A673 (cell line): ENCODE measurements at regions not wholly inside any gene's neighbourhood (a gene's known extent, or its start where the extent isn't known, plus 50 kb on each side); places are given as distances from the start of the nearest gene placed in this dataset.

Experiments used
- EZH2 ChIP-seq: fragments of 200-600 bp; sonication (generic); IDR thresholded peaks from 2 replicates; pipeline ENCODE4 v1.6.1; 2017; ENCODE audit warnings: borderline replicate concordance, low read depth, mild to moderate bottlenecking, mixed read lengths, antibody characterized with exemption, low read length; ENCODE audit not compliant: poor library complexity, severe bottlenecking
- TF ChIP-seq, protein P1 (sequence below): fragments of 300-800, 200-600 bp; sonication (generic); conservative IDR thresholded peaks from 2 replicates; pipeline ENCODE4 v1.5.1; 2017; ENCODE audit warnings: low read depth, mild to moderate bottlenecking, antibody characterized with exemption, low read length, moderate library complexity, mixed read lengths

DNA sequence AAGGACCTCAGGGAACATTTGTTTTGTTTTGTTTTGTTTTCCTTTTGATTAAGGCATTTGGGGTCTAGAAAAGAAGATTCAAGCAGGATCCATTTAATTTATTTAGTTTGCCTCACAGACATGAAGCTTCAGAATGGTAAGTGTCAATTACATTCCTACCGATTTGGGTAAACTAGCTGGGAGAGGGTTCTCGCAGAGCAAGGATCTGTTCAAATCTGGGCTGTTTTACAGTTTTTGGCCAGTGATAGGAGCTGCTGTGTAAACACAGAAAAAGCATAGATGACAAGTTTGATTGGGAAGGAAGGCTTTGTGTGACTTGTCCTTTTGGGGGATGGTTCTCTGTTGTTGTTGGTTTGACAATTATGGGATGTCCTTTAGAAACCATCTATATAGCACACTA is 470.3 kb upstream of the WWC1 start:
- TF ChIP-seq, protein P1, sequence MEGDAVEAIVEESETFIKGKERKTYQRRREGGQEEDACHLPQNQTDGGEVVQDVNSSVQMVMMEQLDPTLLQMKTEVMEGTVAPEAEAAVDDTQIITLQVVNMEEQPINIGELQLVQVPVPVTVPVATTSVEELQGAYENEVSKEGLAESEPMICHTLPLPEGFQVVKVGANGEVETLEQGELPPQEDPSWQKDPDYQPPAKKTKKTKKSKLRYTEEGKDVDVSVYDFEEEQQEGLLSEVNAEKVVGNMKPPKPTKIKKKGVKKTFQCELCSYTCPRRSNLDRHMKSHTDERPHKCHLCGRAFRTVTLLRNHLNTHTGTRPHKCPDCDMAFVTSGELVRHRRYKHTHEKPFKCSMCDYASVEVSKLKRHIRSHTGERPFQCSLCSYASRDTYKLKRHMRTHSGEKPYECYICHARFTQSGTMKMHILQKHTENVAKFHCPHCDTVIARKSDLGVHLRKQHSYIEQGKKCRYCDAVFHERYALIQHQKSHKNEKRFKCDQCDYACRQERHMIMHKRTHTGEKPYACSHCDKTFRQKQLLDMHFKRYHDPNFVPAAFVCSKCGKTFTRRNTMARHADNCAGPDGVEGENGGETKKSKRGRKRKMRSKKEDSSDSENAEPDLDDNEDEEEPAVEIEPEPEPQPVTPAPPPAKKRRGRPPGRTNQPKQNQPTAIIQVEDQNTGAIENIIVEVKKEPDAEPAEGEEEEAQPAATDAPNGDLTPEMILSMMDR, result no peak
- TF ChIP-seq EZH2, result no peak
